ENCODE measurements at regions not wholly inside any gene's neighbourhood (a gene's known extent, or its start where the extent isn't known, plus 50 kb on each side); places are given as distances from the start of the nearest gene placed in this dataset.

DNA sequence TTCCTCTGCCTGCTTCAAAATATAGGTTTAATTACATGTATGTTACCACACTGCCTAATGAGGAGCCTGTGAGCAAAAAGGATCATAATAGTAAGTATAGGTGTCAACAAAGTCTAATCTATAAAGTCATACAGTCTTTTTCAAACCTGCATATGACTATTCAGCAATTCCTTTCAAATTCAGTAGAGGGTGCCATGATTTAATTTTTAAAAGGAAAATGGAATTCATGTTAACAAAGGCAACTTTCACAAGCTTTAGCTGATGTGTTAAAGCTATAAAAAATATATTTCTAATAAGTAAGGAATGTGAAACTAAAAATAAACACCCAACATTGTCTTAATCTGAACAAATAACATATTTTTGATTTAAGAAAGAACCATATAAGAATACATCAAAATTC is 52.1 kb downstream of the MPP7 start:
- Histone ChIP-seq H3K4me3 (no peak overlapping the region), H3K27ac (no peak overlapping the region), H3K9me3 (ENCODE audit: low read depth, low read length) (no peaks in the 10 kb centered on the region), H3K36me3 (ENCODE audit: insufficient read depth, low read length) (no peaks in the 10 kb centered on the region), H3K9ac (ENCODE audit: insufficient read length) (no peak overlapping the region)
- DNase-seq (ENCODE audit: low read depth, low spot score), result no peak
- TF ChIP-seq POLR2AphosphoS5 (IDR thresholded peaks at IDR 0.05; ENCODE audit: borderline replicate concordance, low read depth, low read length) (no peak), FOXP2 (optimal IDR thresholded peaks at IDR 0.05; ENCODE audit: control extremely low read depth, extremely low read length, insufficient read depth) (no peak), EZH2 (IDR thresholded peaks at IDR 0.05) (no peak)

DNA sequence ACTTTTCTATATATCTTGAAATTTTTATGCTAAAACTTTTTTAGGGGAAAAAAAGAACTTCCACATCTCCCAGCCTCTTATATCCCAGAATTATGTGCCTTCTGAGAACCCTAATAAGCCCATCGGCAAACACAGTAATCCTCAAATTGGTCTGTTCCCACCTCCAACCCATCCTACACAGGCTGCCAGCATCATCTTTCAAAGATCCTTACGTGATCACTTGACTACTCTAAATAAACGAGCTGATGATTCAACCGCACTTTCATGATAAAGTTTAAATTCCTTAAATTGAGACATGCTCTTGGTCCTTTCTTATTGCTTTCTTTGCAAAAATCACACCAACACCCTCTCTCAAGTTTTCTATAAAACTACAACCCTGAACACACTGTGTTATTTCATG is 52.5 kb downstream of the MPP7 start:
- Histone ChIP-seq H3K4me3 (no peak overlapping the region), H3K36me3 (ENCODE audit: insufficient read depth, low read length) (no peaks in the 10 kb centered on the region), H3K9ac (ENCODE audit: insufficient read length) (no peak overlapping the region), H3K27ac (no peak overlapping the region), H3K9me3 (ENCODE audit: low read depth, low read length) (no peaks in the 10 kb centered on the region)
- TF ChIP-seq EZH2 (IDR thresholded peaks at IDR 0.05) (no peak), FOXP2 (optimal IDR thresholded peaks at IDR 0.05; ENCODE audit: control extremely low read depth, extremely low read length, insufficient read depth) (no peak), POLR2AphosphoS5 (IDR thresholded peaks at IDR 0.05; ENCODE audit: borderline replicate concordance, low read depth, low read length) (no peak)
- no peak for DNase-seq (ENCODE audit: low read depth, low spot score)

DNA sequence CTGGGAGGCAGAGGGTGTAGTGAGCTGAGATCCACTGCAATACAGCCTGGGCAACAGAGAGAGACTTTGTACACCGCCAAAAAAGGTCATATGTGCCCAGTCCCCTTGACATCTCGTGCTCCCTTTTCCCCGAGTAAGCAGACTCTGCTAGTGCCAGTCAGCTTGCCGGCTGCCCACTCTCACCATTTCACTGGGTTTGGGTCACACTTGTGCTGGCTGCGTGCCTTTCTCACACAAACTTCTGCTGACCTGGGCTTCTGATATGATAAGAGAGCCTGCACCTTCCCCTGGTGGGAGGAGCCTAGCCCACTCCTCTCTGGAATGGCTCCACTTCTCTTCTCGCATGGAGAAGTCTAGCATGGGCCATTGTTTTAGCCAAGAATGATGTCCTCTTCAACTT is 53.4 kb downstream of the MPP7 start:
- no peaks in the 10 kb centered on the region for H3K9me3 ChIP-seq (ENCODE audit: low read depth, low read length)
- H3K9ac ChIP-seq (ENCODE audit: insufficient read length), result no peak overlapping the region
- TF ChIP-seq POLR2AphosphoS5 (IDR thresholded peaks at IDR 0.05; ENCODE audit: borderline replicate concordance, low read depth, low read length) (no peak), FOXP2 (optimal IDR thresholded peaks at IDR 0.05; ENCODE audit: control extremely low read depth, extremely low read length, insufficient read depth) (no peak), EZH2 (IDR thresholded peaks at IDR 0.05) (no peak)
- no peak for DNase-seq (ENCODE audit: low read depth, low spot score)
- H3K27ac ChIP-seq, result no peak overlapping the region
- H3K36me3 ChIP-seq (ENCODE audit: insufficient read depth, low read length), result no peaks in the 10 kb centered on the region
- no peak overlapping the region for H3K4me3 ChIP-seq

DNA sequence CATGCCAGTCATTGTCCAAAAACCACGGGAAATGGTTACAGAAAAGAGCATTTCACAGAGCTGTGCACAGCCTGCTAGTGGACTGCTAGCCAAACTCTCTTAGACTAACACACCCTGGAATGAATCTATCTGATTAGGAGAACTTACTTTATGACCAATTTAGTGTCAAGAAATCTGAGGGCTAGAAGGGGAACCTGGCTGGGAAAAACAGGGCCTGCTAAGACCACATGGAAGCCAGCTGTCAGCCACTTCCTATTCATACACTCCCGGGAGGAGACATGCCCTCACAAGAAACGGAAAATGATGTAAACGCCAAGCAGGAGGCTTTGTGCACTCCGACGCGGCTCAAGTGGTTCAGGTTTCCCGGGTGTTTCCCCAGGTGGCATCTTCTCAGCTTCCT is 54.8 kb downstream of the MPP7 start:
- DNase-seq (ENCODE audit: low read depth, low spot score), result no peak
- H3K9me3 ChIP-seq (ENCODE audit: low read depth, low read length), result no peaks in the 10 kb centered on the region
- no peak overlapping the region for H3K4me3 ChIP-seq
- H3K9ac ChIP-seq (ENCODE audit: insufficient read length), result no peak overlapping the region
- H3K36me3 ChIP-seq (ENCODE audit: insufficient read depth, low read length), result no peaks in the 10 kb centered on the region
- TF ChIP-seq EZH2 (IDR thresholded peaks at IDR 0.05), result no peak
- no peak for TF ChIP-seq POLR2AphosphoS5 (IDR thresholded peaks at IDR 0.05; ENCODE audit: borderline replicate concordance, low read depth, low read length)
- TF ChIP-seq FOXP2 (optimal IDR thresholded peaks at IDR 0.05; ENCODE audit: control extremely low read depth, extremely low read length, insufficient read depth), result no peak
- no peak overlapping the region for H3K27ac ChIP-seq

DNA sequence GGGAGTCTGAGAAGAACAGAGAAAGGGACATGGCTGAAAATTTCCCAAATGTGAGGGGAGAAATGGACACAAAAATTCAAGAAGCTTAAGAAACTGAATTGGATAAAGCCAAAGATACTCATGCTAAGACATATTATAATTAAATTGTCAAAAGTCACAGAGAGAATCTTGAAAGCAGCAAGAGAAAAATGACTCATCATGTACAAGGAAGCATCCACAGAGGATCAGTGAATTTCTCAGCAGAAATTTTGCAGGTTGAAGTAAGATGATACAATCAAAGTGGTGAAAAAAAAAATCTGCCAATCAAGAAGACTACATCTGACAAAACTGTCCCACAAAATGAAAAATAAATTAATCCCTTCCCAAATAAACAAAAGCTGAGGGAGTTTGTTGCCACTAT is 56.8 kb downstream of the MPP7 start:
- Histone ChIP-seq H3K36me3 (ENCODE audit: insufficient read depth, low read length) (no peaks in the 10 kb centered on the region), H3K9me3 (ENCODE audit: low read depth, low read length) (no peaks in the 10 kb centered on the region), H3K27ac (no peak overlapping the region), H3K9ac (ENCODE audit: insufficient read length) (no peak overlapping the region), H3K4me3 (no peak overlapping the region)
- DNase-seq (ENCODE audit: low read depth, low spot score), result no peak
- TF ChIP-seq POLR2AphosphoS5 (IDR thresholded peaks at IDR 0.05; ENCODE audit: borderline replicate concordance, low read depth, low read length), result no peak
- TF ChIP-seq FOXP2 (optimal IDR thresholded peaks at IDR 0.05; ENCODE audit: control extremely low read depth, extremely low read length, insufficient read depth), result no peak
- TF ChIP-seq EZH2 (IDR thresholded peaks at IDR 0.05), result no peak

DNA sequence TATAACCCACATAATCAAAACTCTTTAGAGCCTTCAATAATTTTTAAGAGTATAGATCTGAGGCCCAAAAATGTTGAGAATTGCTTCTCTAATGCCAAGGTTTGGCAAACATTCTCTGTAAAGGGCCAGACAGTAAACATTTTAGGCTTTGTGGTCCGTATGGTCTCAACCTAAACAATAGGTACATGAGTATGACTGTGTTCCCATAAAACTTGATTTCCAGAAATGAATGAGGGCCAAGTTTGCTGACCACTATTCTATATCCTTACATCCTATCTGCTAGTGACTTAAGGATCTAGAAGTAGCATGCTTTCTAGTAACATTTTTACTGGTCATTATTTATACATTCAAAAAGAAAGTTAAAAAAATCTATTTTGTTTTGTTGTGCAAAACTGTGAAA is 58.9 kb downstream of the MPP7 start:
- DNase-seq (ENCODE audit: low read depth, low spot score), result no peak
- Histone ChIP-seq H3K4me3 (no peak overlapping the region), H3K36me3 (ENCODE audit: insufficient read depth, low read length) (no peaks in the 10 kb centered on the region), H3K9ac (ENCODE audit: insufficient read length) (no peak overlapping the region), H3K9me3 (ENCODE audit: low read depth, low read length) (no peaks in the 10 kb centered on the region), H3K27ac (no peak overlapping the region)
- TF ChIP-seq POLR2AphosphoS5 (IDR thresholded peaks at IDR 0.05; ENCODE audit: borderline replicate concordance, low read depth, low read length) (no peak), FOXP2 (optimal IDR thresholded peaks at IDR 0.05; ENCODE audit: control extremely low read depth, extremely low read length, insufficient read depth) (no peak)

DNA sequence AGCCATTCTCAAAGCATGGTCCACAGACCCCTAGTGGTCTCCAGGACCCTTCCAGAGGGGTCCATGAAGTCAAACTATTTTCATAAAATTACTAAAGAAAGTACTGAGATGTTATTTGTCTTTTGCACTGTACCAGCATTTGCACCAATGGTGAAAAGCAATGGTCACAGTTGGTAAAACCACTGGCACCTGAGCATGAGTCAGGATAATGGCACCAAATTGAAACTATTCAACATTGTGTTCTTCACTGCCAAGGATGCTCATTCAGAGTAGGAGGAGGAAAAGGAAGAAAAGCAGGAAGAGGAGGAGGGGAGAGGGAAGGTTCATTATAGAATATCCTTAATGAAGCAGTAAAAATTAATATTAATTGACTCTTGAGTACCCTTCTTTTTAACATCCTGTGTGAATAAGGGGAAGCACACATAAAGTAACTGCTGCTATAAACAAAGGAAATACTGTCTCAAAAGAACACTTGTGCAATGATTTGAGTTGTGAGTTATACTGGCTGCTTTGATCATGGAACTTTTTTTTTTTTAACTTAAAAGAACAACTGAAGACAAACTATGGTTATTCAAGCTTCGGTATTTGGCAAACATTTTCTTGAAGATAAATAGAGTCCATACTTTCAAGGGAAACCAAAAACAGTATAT is 60.2 kb downstream of the MPP7 start:
- DNase-seq (ENCODE audit: low read depth, low spot score), result no peak
- Histone ChIP-seq H3K27ac (no peak overlapping the region), H3K9ac (ENCODE audit: insufficient read length) (no peak overlapping the region), H3K36me3 (ENCODE audit: insufficient read depth, low read length) (no peaks in the 10 kb centered on the region), H3K4me3 (no peak overlapping the region), H3K9me3 (ENCODE audit: low read depth, low read length) (no peaks in the 10 kb centered on the region)
- TF ChIP-seq EZH2 (IDR thresholded peaks at IDR 0.05) (no peak), FOXP2 (optimal IDR thresholded peaks at IDR 0.05; ENCODE audit: control extremely low read depth, extremely low read length, insufficient read depth) (no peak), POLR2AphosphoS5 (IDR thresholded peaks at IDR 0.05; ENCODE audit: borderline replicate concordance, low read depth, low read length) (no peak)

DNA sequence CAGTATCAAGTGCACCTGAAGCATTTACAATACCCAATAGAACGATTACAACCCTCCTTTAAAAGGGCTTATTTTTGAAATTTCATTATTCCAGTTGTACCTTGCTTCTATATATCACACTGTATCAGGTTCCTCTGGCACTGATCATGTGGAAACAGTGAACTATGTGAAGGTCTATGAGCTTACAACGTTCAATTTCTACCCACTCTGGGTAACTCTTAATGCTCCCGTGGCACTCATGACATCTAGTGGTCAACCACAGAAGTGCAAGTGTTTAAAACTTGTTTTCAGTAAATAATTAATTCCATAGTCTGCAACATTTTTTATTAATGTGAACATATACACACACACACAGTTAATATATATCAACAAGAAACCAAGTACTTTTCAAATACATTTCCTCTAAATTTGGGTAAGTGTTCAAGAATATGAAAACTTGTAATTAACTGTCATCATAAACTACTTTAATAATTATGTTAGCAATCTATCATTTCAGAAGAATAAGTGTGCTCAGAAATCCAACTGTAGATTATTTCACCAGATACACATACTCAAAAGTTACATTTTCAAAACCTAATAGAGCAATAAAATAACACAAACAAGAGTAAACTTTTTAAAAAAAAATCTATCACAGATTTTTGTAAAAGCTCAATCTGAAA is 61.0 kb downstream of the MPP7 start:
- Histone ChIP-seq H3K27ac (no peak overlapping the region), H3K9ac (ENCODE audit: insufficient read length) (no peak overlapping the region)
- TF ChIP-seq FOXP2 (optimal IDR thresholded peaks at IDR 0.05; ENCODE audit: control extremely low read depth, extremely low read length, insufficient read depth) (no peak), EZH2 (IDR thresholded peaks at IDR 0.05) (no peak), POLR2AphosphoS5 (IDR thresholded peaks at IDR 0.05; ENCODE audit: borderline replicate concordance, low read depth, low read length) (no peak)

More for the DNA sequence above, 61.0 kb downstream of the MPP7 start:
- Histone ChIP-seq H3K9me3 (ENCODE audit: low read depth, low read length) (no peaks in the 10 kb centered on the region), H3K36me3 (ENCODE audit: insufficient read depth, low read length) (no peaks in the 10 kb centered on the region), H3K4me3 (no peak overlapping the region)
- DNase-seq (ENCODE audit: low read depth, low spot score), result peak; percentile 37

Measured in SK-N-MC (cell line).